Nucleus accumbens (tissue), 56 donors: ENCODE measurements at regions not wholly inside any gene's neighbourhood (a gene's known extent, or its start where the extent isn't known, plus 50 kb on each side); places are given as distances from the start of the nearest gene placed in this dataset.

Experiments used
- DNase-seq, 56 donors: peaks; one replicate each; lab custom pipeline; 2025; lab: John Stamatoyannopoulos, UW

DNA sequence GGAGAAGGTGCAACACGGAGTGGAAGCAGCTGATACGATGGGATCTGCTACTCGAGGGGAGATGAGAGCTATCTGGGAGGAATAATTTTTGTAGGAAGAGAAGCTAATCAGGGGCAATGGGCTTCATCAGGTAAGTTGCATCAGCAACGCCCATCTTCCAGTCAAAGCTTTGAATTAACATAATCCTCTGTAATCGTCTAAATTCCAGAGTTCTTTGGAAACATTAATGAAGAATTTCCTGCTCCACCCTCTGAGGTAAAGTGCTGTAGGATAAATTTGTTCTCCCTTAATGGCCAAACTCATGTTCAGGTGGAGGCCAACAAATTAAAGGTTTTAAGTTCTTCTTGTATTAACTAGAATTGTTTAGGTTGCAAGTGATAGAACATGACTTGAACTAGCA, 94.0 kb upstream of the KAZN start:
- DNase-seq = no peak

- no peak for DNase-seq
These were observed 91.8 kb upstream of the KAZN start for GRCh38 chr1:14506471-14507255.

DNA sequence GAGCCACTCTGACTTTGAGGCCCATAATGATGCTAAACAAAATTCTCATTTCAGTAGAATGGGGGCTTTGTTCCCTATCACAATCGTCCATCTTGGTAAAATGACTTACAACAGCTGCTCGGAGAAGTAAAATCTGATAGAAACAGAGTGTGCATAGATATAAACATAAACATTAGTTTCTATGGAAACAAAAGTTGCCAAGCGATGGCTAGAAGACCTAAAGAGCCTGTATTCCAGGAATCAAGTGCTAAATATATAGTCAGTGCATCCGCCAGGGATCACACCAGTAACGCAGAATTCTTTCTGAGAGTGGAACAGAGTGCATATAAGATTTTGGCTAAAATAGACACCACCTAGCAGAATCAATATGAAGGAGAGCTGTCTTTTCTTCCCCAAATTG, 91.2 kb upstream of the KAZN start:
- no peak for DNase-seq

DNA sequence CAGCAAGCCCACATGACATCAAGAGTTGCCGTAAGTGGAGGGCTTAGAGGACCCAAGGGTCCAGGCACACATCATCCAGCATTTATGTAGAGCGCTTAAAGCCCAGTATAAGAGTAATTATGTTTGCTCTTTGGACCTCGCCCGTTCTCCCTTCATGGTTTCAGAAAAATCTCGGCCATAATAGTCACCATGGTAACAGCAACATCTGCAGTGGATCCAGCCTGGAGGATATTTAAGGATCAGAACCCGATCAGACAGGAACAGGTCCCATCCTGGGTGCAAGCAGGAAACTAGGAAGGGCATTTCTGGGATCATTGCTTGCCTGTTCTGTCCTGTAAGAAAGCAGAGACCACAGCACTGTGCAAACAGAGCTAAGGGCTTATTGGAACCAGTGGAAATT, 89.9 kb upstream of the KAZN start:
- no peak for DNase-seq

- DNase-seq = no peak
These were observed 87.3 kb upstream of the KAZN start for GRCh38 chr1:14511166-14511680.

- no peak for DNase-seq
These were observed 86.5 kb upstream of the KAZN start for GRCh38 chr1:14511796-14512585.

DNA sequence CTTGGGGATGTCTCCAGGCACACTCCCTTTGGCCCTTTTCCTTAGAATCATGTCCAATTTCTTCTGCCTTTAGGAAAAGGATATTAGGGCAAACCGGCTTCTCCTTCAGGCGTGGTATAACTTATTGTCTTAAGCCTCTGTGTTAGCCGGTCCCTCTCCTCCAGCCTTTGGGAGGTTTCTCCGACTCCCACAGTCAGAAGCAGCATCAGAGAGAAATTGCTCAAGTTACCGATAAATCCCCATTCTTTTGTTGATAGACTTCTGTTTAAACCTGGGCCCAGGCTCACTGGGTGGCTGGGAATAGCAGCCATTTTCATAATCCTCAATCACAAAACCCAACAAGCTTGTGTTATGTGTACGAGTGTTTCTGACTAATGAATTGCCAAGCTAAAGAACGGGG, 85.4 kb upstream of the KAZN start:
- DNase-seq = no peak

DNA sequence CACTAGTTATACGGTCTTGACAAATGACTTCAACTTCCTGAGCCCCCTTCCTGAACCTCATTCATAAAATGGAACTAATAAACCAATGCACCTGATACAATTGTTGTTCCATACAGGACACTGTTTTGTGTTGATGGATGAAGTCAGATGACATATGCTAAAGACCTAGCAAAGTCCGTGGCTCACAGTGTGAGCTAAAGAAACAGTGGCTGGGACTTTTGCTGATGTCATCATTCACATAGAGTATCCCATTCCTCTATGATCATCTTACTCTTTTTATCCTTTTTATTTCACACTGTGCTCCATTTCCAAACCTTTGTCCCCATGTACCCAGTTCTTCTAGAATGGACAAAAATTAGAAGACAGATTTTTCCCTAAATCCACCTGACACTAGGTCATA, 83.7 kb upstream of the KAZN start:
- DNase-seq = no peak

DNA sequence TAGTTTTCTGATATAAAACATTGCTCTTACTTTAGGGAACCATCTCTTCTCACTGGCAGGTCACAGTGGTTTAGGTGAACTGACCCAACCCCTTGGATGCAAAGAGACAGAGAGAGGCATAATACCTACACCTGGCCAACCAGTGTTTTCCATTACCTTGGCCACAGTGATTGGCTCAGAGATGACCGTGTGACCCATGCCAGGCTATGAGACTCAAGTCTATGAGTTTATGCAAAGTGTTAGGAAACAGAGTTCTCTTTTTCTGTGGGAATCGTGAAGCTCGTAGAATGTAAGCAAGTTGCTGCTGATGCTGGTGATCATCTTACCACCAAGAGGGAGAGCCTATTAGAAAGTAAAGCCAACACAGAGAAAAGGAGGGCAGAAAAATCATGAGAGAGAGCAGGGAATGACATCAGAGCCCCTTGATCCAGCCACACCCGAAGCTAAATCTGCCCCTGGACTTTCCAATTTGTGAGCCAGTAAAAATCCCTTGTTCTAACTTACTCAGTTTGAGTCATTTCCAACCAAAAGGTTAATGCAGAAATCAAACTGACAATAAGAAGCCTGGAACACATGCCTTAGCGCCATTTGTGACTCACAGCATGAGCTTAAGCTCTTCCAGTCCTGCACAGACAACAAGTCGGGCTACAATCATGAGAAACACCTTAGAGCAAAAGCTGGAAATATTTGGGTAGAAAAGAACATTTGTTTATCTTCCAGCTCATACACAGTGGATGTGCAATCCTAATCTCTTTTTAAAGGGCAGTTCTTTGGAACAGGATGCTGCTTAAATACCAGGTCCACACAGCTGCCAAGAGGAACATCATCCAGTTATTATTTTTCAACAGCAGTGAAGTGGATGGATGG, 81.3 kb upstream of the KAZN start:
- no peak for DNase-seq

- DNase-seq = no peak
These were observed 80.7 kb upstream of the KAZN start for GRCh38 chr1:14517841-14518180.

DNA sequence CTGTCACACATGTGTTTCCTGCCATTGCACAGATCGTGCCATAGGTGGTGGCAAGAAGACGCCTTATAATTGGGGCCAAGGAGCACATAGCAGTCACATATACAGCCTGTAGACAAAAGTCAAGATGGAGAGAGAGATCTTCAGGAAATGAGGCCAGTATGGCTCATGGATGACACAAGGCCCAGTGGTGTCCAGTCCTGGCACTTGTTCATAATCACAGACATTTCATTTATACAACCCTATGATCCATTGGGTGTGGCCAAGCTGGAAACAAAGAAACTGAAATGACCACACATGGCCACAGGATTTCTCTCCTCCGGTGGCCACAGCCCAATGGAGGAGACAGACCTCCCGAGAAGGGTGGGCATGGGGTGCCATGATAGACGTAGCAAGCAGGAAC, 78.5 kb upstream of the KAZN start:
- DNase-seq = no peak

DNA sequence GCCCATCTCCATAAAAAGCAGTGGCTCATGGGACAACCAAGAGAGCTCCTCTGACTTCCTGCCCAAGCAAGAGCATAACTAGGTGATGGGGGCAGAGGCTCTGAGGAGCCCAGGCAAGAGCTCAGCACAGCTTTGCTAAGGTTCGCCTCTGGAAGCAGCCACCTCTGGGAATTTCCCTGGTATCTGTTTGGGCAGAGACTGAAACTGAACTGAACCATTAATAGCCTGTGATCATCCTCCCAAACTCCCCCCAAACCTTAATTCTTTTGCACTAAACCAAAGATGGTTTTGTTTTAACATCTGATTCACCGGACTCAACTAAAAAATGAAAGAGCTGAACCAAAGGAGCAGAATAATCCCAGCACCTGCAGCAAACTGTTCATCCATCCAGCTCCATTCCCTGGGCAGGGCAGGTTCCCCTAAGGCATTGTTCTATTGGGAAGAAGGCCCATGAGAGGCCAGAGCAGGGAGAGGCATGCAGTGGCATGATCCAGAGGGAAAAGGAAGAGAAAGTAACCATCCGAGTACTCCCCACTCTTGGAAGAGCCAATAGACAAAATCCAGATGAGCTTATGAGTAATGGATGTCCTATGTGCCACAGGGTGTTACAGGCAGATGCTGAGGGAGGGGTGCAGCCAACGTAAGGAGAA, 77.8 kb upstream of the KAZN start:
- no peak for DNase-seq

- DNase-seq = no peak
These were observed 76.9 kb upstream of the KAZN start for GRCh38 chr1:14521622-14522021.

GRCh38 chr1:14522077-14522925, 76.2 kb upstream of the KAZN start:
- no peak for DNase-seq

GRCh38 chr1:14522926-14523241, 75.6 kb upstream of the KAZN start:
- peak in 7 of 56 donors; percentile 2 to 34 (median 8) for DNase-seq

DNA sequence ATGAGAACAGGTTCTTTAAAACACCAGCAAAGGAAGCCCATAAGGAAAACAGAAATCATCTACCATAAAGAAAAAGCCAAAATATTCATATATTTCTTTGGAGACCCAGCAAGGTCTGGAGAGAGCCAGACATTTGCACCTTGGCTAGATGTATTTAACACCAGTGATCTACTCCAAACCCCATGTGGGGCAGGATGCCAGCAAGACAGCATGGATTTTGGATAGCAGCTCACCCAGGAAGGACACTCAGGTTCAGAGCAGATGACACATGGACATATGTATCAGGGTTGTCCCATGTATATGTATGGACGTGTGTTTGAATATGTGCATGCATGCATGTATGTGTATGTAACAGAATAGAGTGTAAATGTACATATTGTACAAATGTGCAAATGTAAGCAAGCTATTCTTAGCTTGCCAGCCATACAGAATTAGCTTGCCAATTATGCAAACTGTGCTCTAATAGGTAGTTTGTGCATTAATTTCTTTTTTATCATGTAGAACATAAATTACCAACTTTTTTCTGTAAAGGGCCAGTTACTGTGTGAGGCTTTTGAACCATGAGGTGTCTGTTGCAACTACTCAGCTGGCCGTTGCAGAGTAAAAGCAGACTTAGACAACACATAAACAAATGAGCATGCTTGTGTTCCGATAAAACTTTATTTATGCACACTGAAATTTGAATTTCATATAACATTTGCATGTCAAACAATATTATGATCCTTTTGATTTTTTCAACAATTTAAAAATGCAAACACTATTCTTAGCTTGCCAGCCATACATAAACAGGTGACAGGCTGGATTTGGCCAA, 73.5 kb upstream of the KAZN start:
- no peak for DNase-seq

- no peak for DNase-seq
These were observed 69.0 kb upstream of the KAZN start for GRCh38 chr1:14529475-14529874.

- no peak for DNase-seq
These were observed 67.0 kb upstream of the KAZN start for GRCh38 chr1:14531519-14531918.
